ENCODE measurements at regions not wholly inside any gene's neighbourhood (a gene's known extent, or its start where the extent isn't known, plus 50 kb on each side); places are given as distances from the start of the nearest gene placed in this dataset.
"Not testable (repeated sequence)": the region's sequence is repeated elsewhere in the genome, so short reads cannot be mapped to it uniquely, and the experiment has no call there.

- H3K9me3 Mint-ChIP-seq; H3K27ac Mint-ChIP-seq; H3K4me3 Mint-ChIP-seq; DNase-seq (ENCODE audit: low spot score in 2 of 2); H3K27me3 Mint-ChIP-seq; ATAC-seq (ENCODE audit: low read depth); H3K4me1 Mint-ChIP-seq; H3K36me3 Mint-ChIP-seq: not testable (repeated sequence)
Measured at GRCh38 chr1:99405325-99405724, 141.0 kb downstream of the PLPPR4 start.

- Mint-ChIP-seq H3K9me3 (no peaks in the 10 kb centered on the region), H3K4me3 (no peak overlapping the region), H3K27ac (no peak overlapping the region), H3K36me3 (no peaks in the 10 kb centered on the region), H3K27me3 (peaks cover 3% of the 10 kb centered on the region), H3K4me1 (no peaks in the 10 kb centered on the region)
- ATAC-seq (ENCODE audit: low read depth), result no peak
- DNase-seq (ENCODE audit: low spot score in 2 of 2), result no peak
Measured at GRCh38 chr1:99407018-99407417, 142.7 kb downstream of the PLPPR4 start.

- DNase-seq (ENCODE audit: low spot score in 2 of 2) (no peak), ATAC-seq (ENCODE audit: low read depth) (no peak)
- no peaks in the 10 kb centered on the region for H3K27me3 Mint-ChIP-seq
- H3K9me3 Mint-ChIP-seq, result peaks cover 5% of the 10 kb centered on the region
- no peaks in the 10 kb centered on the region for H3K36me3 Mint-ChIP-seq
- no peak overlapping the region for H3K4me3 Mint-ChIP-seq
- no peak overlapping the region for H3K27ac Mint-ChIP-seq
- H3K4me1 Mint-ChIP-seq, result no peaks in the 10 kb centered on the region
Measured at GRCh38 chr1:99424087-99424486, 159.8 kb downstream of the PLPPR4 start.

- Mint-ChIP-seq H3K4me3 (no peak overlapping the region), H3K4me1 (no peaks in the 10 kb centered on the region), H3K27ac (no peak overlapping the region), H3K36me3 (no peaks in the 10 kb centered on the region), H3K27me3 (peaks cover 1% of the 10 kb centered on the region), H3K9me3 (no peaks in the 10 kb centered on the region)
- ATAC-seq (ENCODE audit: low read depth) (no peak), DNase-seq (ENCODE audit: low spot score in 2 of 2) (no peak)
Measured at GRCh38 chr1:99429754-99430153, 165.5 kb downstream of the PLPPR4 start.

- no peak overlapping the region for H3K4me3 Mint-ChIP-seq
- no peaks in the 10 kb centered on the region for H3K36me3 Mint-ChIP-seq
- DNase-seq (ENCODE audit: low spot score in 2 of 2), result no peak
- ATAC-seq (ENCODE audit: low read depth), result no peak
- no peak overlapping the region for H3K27ac Mint-ChIP-seq
- H3K9me3 Mint-ChIP-seq, result no peaks in the 10 kb centered on the region
- H3K4me1 Mint-ChIP-seq, result no peaks in the 10 kb centered on the region
- no peaks in the 10 kb centered on the region for H3K27me3 Mint-ChIP-seq
Measured at GRCh38 chr1:99438656-99439230, 174.5 kb downstream of the PLPPR4 start.

- no peaks in the 10 kb centered on the region for H3K27me3 Mint-ChIP-seq
Measured at GRCh38 chr1:99439433-99440075, 175.3 kb downstream of the PLPPR4 start.

GRCh38 chr1:99441299-99442095 is 177.2 kb downstream of the PLPPR4 start:
- no peak overlapping the region for H3K27ac Mint-ChIP-seq
- DNase-seq (ENCODE audit: low spot score in 2 of 2) (no peak), ATAC-seq (ENCODE audit: low read depth) (no peak)
- no peaks in the 10 kb centered on the region for H3K27me3 Mint-ChIP-seq
- H3K4me3 Mint-ChIP-seq, result no peak overlapping the region
- H3K4me1 Mint-ChIP-seq, result no peaks in the 10 kb centered on the region
- no peaks in the 10 kb centered on the region for H3K9me3 Mint-ChIP-seq
- no peaks in the 10 kb centered on the region for H3K36me3 Mint-ChIP-seq

More at GRCh38 chr1:99439433-99440075, 175.3 kb downstream of the PLPPR4 start:
- DNase-seq (ENCODE audit: low spot score in 2 of 2) (no peak), ATAC-seq (ENCODE audit: low read depth) (no peak)
- Mint-ChIP-seq H3K4me1 (no peaks in the 10 kb centered on the region), H3K4me3 (no peak overlapping the region), H3K9me3 (no peaks in the 10 kb centered on the region), H3K27ac (no peak overlapping the region), H3K36me3 (no peaks in the 10 kb centered on the region)

- not testable (repeated sequence) for H3K4me3 Mint-ChIP-seq; H3K4me1 Mint-ChIP-seq; H3K27me3 Mint-ChIP-seq; DNase-seq (ENCODE audit: low spot score in 2 of 2); H3K36me3 Mint-ChIP-seq; H3K27ac Mint-ChIP-seq; H3K9me3 Mint-ChIP-seq; ATAC-seq (ENCODE audit: low read depth)
Measured at GRCh38 chr1:99444211-99444927, 180.1 kb downstream of the PLPPR4 start.

- ATAC-seq (ENCODE audit: low read depth), result no peak
- no peaks in the 10 kb centered on the region for H3K36me3 Mint-ChIP-seq
- no peak for DNase-seq (ENCODE audit: low spot score in 2 of 2)
- H3K27ac Mint-ChIP-seq, result no peak overlapping the region
- H3K4me1 Mint-ChIP-seq, result no peaks in the 10 kb centered on the region
- no peaks in the 10 kb centered on the region for H3K9me3 Mint-ChIP-seq
- no peaks in the 10 kb centered on the region for H3K27me3 Mint-ChIP-seq
- H3K4me3 Mint-ChIP-seq, result no peak overlapping the region
Measured at GRCh38 chr1:99445071-99445470, 180.8 kb downstream of the PLPPR4 start.

- H3K9me3 Mint-ChIP-seq, result no peaks in the 10 kb centered on the region
- no peaks in the 10 kb centered on the region for H3K36me3 Mint-ChIP-seq
- ATAC-seq (ENCODE audit: low read depth) (no peak), DNase-seq (ENCODE audit: low spot score in 2 of 2) (no peak)
- H3K27ac Mint-ChIP-seq, result no peak overlapping the region
- H3K27me3 Mint-ChIP-seq, result no peaks in the 10 kb centered on the region
- no peaks in the 10 kb centered on the region for H3K4me1 Mint-ChIP-seq
- no peak overlapping the region for H3K4me3 Mint-ChIP-seq
Measured at GRCh38 chr1:99445486-99445885, 181.2 kb downstream of the PLPPR4 start.

GRCh38 chr1:99447721-99448120 is 183.4 kb downstream of the PLPPR4 start:
- H3K4me1 Mint-ChIP-seq, result no peaks in the 10 kb centered on the region
- H3K27me3 Mint-ChIP-seq, result no peaks in the 10 kb centered on the region
- H3K4me3 Mint-ChIP-seq, result no peak overlapping the region
- DNase-seq (ENCODE audit: low spot score in 2 of 2) (no peak), ATAC-seq (ENCODE audit: low read depth) (no peak)
- H3K9me3 Mint-ChIP-seq, result no peaks in the 10 kb centered on the region
- H3K27ac Mint-ChIP-seq, result no peak overlapping the region
- no peaks in the 10 kb centered on the region for H3K36me3 Mint-ChIP-seq

GRCh38 chr1:99455760-99456159 is 190.2 kb upstream of the PALMD start:
- H3K27ac Mint-ChIP-seq, result no peak overlapping the region

GRCh38 chr1:99456536-99456935 is 189.4 kb upstream of the PALMD start:
- H3K4me3 Mint-ChIP-seq, result no peak overlapping the region

More at GRCh38 chr1:99455760-99456159, 190.2 kb upstream of the PALMD start:
- Mint-ChIP-seq H3K4me3 (no peak overlapping the region), H3K36me3 (no peaks in the 10 kb centered on the region), H3K27me3 (peaks cover 4% of the 10 kb centered on the region), H3K4me1 (no peaks in the 10 kb centered on the region), H3K9me3 (no peaks in the 10 kb centered on the region)
- DNase-seq (ENCODE audit: low spot score in 2 of 2), result no peak
- ATAC-seq (ENCODE audit: low read depth), result no peak

More at GRCh38 chr1:99456536-99456935, 189.4 kb upstream of the PALMD start:
- Mint-ChIP-seq H3K9me3 (no peaks in the 10 kb centered on the region), H3K27ac (no peak overlapping the region), H3K4me1 (no peaks in the 10 kb centered on the region), H3K27me3 (peaks cover 4% of the 10 kb centered on the region), H3K36me3 (no peaks in the 10 kb centered on the region)
- ATAC-seq (ENCODE audit: low read depth), result no peak
- DNase-seq (ENCODE audit: low spot score in 2 of 2), result no peak

Measured in memory B cell (primary cell).